Sigmoid colon (tissue), 4 donors: ENCODE measurements at regions not wholly inside any gene's neighbourhood (a gene's known extent, or its start where the extent isn't known, plus 50 kb on each side); places are given as distances from the start of the nearest gene placed in this dataset.

Experiments used
- POLR2A ChIP-seq, 2 donors: fragments of 450-650 bp; IDR thresholded peaks; one replicate each; pipeline ENCODE4 v1.6.1; 2016; ENCODE audit warnings: antibody characterized with exemption in 2 of 2, mild to moderate bottlenecking in 2 of 2, moderate library complexity in 2 of 2
- POLR2AphosphoS5 ChIP-seq, 4 donors: sonication (generic); formaldehyde crosslinking; IDR thresholded peaks; one replicate each; pipeline ENCODE4 v1.6.1; 2017; ENCODE audit warnings: antibody characterized with exemption in 4 of 4
- TF ChIP-seq, protein P1 (sequence below), 4 experiments: fragments of 450-650 bp in 3 of 4; fragments of 200-600 bp in 1 of 4; IDR thresholded peaks; one replicate each; pipeline ENCODE4 v1.5.1; 2016 to 2019; ENCODE audit warnings: antibody characterized with exemption in 4 of 4, mild to moderate bottlenecking in 3 of 4, moderate library complexity in 2 of 4

DNA sequence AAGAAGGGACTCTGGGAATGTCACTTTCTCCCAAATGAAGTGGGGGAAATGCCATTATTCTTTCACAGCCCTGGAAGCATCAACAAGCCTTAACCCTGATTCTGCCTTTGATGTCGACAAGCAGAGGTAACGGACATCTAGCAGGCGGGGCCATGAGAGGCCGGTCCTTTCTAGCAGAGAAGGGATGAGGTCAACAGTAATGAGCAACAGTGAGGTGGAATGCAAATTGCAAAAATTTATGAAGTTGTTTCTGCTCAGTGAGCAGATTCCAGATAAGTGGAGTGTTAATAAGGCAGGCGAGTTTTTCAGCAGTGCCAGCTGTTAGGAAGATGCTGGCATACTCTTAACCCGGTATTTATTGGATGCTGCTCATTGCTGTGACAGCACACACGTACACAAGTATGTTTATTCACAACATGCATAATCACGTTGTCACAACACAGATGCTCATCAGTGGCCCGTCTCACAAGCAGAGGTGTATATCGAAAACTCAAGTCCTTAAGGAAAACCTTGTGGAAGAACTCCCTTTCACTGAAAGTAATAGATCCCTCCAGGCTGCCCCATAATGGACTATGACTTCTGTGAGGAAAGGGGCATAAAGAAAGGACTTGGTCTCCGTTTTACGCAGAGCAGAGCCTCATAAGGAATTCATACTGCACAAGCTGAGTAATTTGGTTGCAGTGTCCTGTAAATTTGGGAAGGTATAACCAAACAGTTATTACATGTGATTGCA, 329.0 kb downstream of the IGSF11 start:
- TF ChIP-seq, protein P1, sequence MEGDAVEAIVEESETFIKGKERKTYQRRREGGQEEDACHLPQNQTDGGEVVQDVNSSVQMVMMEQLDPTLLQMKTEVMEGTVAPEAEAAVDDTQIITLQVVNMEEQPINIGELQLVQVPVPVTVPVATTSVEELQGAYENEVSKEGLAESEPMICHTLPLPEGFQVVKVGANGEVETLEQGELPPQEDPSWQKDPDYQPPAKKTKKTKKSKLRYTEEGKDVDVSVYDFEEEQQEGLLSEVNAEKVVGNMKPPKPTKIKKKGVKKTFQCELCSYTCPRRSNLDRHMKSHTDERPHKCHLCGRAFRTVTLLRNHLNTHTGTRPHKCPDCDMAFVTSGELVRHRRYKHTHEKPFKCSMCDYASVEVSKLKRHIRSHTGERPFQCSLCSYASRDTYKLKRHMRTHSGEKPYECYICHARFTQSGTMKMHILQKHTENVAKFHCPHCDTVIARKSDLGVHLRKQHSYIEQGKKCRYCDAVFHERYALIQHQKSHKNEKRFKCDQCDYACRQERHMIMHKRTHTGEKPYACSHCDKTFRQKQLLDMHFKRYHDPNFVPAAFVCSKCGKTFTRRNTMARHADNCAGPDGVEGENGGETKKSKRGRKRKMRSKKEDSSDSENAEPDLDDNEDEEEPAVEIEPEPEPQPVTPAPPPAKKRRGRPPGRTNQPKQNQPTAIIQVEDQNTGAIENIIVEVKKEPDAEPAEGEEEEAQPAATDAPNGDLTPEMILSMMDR (IDR thresholded peaks at IDR 0.05), result no peak
- TF ChIP-seq POLR2A (IDR thresholded peaks at IDR 0.05) (no peak), POLR2AphosphoS5 (IDR thresholded peaks at IDR 0.05) (no peak)
